Amygdala (tissue), 56 donors: ENCODE measurements at regions not wholly inside any gene's neighbourhood (a gene's known extent, or its start where the extent isn't known, plus 50 kb on each side); places are given as distances from the start of the nearest gene placed in this dataset.

ENCODE experiments used
- DNase-seq, 56 donors: peaks; one replicate each; lab custom pipeline; 2025; lab: John Stamatoyannopoulos, UW

DNA sequence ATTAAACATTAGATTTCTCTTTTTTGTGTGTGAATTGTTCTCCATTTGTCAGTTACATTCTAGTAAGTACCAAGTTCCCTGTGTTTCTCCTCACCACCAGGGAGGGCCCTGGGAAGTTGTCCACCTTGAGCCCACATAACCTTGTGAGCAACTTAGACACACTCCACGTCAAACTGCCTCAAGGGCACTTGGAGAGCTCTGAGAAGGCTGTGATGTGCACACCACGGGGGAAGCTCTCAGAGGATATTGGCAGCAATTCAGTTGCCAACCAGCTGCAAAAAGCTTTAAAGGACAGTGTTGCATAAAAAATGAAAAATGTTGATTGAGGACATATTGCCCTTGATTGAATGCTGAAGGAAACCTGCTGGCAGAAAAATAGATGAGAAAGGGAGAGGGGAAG lies 743.6 kb downstream of the RNF144A start:
- no peak for DNase-seq

DNA sequence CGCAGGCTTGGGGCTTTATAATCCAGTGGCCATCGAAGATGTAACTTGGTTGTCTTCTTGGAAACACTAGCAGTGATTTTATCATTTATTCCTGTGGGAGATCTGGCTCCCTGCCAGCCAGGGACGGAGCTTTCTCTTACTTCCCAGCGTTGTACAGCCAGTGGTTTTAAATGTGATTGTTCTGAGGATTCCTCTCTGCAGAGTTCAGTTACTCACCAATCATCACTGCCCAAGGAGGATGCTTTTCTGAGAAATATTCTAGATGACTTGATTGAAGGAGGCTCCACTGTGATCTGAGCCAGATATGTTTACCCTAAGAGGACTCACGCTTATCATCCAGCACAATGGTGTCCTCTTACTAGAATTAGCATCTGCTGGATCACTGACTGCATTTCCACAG lies 744.3 kb downstream of the RNF144A start:
- no peak for DNase-seq

DNA sequence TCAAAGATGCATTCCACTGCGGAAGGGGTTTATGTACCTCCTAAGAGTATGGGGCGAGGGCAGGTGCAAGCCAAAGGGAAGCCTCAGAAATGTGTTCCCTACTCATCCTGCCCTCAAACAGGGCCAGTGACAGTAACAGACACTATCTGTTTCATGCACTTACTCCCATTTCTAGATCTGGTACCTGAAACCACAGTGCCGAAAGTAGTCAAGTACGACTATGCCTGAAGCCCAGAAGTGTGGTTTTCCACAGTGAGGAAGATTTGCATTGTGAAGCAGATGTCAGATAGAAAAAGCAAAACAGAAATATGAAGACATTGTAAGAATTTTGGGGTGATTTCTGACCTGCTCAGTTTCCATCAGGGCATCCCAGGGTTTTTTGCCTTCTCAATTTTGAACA lies 748.7 kb downstream of the RNF144A start:
- DNase-seq, result no peak

DNA sequence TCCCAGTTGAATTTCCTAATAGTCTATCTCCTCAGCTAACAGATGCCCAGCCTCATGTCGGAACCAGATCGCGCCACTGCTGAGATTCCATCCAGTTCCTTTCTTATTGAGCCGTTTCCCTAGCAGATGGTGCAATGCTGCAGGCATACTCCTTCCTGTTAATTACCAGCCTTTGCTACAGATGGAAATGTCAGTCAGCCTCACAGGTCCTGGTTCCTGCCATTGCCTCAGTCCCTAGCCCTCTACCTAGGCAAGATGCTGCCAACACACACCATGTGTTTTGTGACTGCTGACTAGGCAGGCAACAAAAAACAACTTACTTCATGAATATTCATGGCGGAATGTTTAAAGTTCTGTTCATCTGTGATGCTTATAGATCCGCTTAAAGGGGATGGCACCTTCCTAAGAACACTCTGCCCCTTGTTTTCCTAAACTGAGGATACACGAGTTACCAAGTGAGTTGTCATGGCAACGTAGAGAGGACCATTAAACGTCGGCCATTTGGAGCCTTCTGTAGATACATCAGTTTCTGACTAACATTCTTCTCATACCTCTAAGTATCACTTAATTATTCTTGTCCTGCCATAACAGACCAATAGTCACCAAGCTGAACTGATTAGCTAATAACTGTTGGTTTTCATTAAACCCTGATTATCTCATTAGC lies 749.5 kb downstream of the RNF144A start:
- peak in 1 of 56 donors; percentile 2 for DNase-seq

DNA sequence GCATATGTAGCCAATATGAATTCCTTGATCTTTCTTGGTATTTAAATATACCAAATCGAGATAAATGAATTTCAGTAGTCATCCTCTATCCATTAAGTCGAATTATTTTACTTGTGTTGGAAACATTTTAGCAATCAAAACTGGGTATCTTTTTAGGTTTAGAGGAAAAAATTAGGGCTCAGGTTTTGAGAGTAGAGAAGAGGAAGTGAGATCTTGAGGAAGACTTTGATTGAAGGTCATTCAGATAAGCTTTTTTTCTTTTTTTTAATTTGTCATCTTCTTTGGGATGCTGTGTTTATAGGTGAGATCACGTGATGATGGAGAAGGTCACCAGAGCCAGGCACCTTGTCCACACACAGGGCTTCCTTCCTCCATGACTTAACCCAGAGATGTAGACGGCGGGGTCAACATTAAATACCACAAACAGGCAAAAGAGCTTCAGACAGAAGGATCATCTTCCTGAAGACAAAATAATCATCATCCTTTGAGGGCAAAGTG lies 750.1 kb downstream of the RNF144A start:
- DNase-seq, result no peak

DNA sequence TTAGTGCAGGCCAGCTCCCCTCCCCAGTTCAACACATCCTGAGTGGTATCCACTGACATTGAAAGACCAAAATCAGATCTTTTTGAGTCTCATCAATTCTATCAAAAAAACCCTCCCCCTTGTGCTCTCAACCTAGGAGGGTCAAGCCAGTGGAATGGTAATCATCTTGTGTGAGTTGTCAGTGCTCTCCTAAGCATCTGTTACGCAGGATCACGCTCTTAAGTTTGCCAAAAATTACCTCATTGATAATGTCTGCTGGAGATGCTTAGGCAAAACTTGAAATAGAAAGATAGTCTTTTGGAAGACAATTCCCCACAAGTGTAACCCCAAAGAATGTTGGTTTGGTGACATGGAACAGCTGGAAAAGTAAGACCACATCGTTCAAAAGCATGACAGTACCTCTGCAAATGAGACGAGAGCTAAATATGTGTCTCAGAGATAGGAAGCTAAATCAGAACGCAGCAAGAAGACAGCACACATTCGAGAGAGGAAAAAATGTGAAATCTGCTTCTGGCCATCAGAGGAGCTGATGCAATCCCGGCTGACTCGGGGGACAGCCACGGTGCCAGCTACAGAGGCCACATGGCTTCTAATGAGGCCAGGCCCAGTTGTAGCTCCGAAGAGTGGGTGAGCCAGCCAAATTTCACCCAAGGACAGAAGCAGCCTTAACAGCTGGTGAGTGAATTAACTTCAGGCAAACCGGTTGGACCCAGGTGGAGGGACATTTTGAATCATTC lies 753.9 kb downstream of the RNF144A start:
- no peak for DNase-seq

DNA sequence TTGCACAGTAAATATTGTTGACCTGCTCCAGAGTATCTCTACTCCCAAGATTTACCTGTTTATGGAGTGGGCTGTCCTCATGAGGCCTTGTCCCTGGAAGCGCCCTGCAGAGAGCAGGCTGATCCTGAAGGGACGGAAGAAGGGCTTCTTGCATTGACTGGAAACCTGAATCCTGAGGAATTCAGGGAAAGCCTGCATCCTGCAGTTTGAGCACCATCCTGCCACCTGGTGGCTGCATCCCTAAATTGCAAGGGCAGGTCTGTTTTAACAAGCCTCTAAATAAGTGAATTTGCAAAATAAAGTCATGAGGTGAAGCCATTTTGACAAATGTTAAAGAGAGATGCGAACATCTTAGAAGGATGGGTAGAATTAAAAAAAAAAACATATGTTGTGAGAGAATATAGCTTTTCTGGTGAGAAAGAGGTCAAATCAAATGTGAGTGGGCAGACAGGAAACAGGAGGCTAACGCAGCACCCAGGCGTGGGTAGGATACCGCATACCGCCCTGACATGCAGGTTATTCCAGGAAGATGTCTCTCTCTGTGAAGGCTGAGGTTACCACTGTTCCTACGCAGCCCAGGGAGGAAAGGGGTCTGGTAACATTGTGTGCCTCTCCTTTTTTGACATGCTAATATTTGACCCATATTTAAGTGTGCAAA lies 754.9 kb downstream of the RNF144A start:
- DNase-seq, result peak in 1 of 56 donors; percentile 12

DNA sequence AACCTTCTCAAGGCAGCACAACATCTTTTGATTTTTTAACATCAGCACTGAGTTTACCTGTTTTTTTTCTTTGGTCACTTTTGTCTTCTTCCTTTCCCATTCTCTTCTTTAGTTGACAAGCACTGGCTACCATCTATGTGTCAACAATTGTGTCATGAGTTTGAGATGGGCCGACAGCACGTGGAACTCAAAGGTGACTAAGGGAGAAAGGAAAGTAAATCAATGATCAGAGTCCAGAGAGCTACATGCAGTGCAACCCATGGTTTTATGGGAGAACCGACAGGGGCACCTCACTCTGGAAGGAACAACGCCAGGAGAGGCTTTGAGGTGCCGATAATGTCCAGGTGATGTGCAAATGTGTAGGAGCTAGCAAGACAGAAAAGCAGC lies 755.5 kb downstream of the RNF144A start:
- DNase-seq, result no peak

DNA sequence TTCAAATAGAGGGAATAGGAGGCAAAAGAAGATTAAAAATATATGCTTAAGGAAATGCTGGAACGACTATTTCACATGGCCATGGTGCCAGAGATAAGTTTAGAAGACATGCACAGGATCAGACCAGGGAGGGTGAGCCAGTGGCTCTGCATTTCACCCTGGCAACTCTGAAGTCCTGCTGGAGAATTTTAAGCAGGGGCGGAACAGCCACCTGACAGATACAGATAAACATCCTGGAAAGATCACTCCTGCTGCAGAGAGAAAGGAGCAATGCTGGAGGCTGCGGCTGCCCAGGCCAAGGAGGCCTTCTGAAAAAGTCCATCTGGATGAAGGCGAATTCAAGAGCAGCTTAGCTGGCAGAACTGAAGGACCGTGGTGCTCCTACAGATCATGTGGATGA lies 755.9 kb downstream of the RNF144A start:
- DNase-seq, result no peak

DNA sequence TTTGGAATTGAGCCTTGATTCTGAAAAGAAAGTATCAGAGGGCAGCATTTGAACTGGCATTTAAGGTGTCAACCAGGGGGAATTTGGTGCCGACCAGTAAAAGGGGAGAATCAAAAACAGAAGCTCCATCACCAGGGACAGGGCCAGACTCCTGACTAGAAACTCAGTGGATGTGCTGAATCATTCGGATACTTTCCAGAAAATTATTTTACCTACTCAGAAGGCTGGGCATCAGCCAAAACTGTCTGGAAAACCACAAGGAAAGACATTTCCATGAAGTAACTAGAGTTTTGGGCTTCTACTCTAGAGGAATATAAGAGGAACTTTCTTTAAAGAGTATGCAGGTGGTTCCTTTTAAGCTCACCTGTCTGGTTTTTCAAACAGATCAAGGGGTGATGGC lies 756.6 kb downstream of the RNF144A start:
- no peak for DNase-seq

DNA sequence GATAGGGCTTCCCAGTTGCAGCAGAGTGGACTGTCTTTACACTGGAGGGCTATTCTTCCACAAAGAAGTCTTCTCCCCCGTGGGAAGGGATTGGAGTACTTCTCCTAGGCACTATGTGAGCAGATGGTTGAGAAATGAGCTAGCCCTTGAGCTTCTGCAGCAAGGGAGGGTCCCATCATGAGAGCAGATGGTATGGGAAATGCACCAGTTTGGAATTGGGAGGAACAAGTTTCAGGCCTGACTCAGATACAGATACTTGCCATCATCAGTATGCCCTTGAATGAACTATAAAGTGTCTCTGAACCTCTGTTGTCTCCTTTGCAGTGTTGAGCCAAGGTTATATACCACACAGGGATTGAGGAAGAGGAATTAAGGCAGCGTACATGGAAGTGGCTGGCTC lies 757.4 kb downstream of the RNF144A start:
- DNase-seq, result no peak

DNA sequence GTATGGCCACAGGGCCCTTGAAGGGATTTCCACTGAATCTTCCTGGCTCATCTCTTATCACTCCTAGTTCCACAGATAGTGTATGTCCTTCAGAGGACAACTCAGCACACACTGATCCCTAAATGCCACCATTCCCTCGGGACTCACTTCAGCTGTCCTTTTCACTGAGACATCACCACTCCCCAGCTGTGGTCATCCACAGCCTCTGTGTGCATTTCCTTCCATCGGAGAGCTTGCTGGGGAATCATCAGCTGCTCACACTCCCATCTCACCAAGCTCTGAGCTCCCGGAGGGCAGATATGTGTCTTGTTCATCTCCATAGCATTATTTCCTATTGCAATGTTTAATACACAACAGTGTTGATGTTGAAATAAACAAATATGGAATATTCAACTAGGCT lies 759.5 kb downstream of the RNF144A start:
- no peak for DNase-seq

DNA sequence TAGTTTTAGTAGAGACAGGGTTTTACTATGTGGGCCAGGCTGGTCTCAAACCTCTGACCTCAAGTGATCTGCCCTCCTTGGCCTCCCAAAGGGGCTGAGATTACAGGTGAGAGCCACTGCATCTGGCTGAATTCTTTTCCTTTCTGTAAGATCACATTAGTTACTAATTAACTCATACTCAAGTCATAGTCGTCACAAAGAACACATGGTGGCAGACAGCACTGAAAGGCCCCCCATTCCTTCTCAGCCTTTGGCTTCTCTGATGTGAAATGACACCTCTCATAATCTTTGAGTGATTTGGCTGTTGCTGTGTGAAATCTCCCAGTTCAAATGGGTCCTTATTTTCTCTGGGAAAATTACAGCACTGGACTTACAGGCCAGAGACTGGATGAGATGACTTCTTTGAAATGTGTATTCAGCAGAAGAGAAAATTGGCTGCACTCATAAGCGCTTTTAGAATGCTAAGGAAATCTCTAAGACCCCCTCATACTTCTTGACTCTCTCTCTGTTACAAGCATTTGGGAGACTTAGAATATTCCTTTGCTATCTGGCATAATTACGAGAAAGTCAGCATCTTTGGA lies 764.8 kb downstream of the RNF144A start:
- no peak for DNase-seq

DNA sequence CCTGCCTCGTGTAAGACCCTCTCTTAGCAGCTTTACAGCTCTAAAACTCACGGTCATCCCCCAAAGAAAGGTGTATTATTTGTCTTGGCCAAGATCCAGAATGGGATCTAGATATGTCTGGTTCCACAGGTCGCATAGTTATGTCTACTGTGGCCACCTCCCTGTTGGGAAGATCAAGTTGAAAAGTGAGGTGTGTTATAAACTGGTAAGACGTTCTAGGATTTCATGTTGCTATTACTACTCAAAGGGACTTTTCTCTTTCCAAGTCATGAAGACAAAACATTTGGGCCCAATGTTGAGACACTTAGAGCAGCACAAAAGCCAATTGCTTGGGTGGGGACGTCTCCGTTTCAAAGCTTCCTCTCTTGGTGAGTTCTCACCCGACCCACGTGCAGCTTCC lies 766.0 kb downstream of the RNF144A start:
- DNase-seq, result no peak

DNA sequence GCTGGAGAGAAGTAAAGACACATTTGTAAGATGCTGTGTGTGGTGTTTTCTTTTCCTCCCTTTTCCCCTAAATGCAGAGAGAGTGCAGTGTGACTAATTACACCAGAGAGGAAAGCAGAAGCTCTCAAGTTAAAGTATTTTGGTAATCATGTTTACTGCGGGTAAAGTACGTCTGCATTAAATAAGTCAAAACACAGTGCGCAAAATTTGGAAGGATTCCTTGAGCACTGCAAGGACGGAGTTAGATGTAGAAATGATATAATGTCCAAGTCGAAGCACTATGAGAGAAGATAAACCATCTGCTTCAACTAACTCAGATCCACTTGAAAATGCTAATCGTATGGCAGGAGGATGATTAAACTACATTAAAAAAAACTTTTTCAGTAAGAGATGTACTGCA lies 766.5 kb downstream of the RNF144A start:
- DNase-seq, result no peak

DNA sequence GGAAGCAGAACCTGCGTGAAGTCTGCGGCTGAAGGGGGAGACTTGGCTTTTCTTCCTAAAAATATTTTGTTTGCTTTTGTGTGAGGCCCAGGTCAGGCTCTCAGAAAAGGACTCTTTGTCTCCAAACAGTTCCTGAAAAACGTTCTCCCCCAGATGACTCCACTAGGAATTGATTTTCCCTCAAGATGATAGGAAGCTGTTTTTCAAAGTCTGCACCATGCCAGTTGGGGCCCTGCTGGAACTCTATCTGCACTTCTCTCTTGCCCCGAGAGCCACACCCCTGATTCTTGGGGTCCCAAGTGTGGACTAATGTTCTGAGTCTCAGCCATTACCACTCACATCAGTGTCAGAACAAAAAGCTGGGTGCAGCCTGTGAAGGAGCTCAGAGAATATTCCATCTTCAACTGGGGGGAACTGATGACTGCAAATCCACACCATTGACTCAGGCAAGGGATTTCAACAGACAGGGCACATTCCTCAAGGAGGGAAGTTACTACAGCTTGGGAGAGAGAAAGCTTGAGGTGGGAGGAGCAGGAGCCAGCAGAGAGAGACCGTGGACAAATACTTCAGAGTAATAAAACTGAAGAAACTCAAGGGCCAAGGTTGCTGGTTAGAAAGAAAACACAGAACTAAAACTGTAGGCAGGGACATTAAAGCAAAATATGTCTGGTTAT lies 768.3 kb downstream of the RNF144A start:
- DNase-seq, result no peak

DNA sequence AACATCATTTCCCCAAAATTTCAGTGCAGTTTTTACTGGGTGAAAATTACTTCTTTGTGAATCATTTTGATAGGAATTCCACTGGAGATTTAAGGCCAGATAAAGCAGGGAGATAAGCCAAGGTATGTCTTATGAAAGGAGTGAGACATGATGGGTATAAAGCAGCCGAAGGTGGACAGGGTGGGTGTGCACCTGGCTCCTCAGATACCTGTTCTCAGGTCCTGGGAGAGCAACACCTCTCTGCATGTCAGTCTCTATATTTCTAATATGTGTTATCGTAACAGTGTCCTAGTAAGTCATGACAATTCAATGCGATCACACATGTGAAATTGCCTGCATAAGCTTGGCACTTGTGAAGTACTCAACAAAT lies 768.8 kb downstream of the RNF144A start:
- DNase-seq, result no peak

DNA sequence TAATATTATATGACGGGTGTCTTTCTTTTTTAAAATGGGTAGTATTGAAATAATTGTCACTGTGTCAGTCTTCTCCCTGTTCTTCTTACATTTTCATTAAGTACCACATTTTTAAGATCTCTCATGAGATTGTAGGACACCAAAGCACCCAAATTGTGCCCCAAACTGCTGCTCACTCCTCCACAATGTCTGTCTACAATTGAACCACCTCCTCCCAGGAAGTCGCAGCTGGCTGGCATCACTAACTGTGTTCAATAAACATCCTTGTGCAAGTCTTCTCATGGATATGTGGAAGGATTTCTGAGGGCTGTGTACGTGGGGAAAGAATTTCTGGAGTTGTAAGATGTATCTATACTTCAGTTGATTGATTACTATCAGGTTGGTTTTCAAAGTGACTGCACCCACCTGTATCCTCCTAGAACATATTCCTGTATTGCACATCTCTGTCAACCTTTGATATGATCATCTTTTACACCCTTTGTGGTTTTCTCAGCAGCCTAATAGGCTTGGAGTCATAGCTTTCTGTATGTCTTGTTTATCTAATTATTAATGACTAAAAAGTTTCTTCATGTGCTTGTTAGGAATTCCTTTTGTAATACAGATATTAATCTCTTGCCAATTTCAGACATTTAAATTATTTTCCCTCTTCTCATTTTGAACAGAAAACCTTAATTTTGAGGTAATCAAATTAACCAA lies 774.9 kb downstream of the RNF144A start:
- DNase-seq, result no peak

DNA sequence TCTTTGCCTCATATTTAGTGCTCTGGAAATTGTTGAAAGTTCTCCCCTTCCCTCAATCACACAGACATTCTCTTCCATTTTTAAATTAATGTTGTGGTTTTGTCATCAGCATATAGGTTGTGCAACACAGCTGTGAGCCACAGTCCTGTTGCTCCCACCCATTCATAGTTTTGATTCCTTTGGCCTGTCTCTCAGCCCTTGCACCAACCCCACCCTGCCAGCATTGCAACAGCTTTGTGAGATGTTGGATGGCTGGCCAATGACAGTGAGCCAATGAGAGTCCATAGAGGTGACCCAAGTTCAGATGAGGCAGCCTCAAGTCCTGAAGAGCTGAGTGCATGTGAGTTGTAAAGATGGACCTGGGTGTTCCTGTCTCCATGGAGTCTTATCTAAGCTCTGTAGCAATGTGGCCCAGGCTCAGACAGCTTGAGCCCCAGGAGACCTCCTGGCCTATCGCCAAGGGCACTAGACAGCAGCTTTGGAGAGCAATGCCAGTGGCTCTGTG lies 775.5 kb downstream of the RNF144A start:
- DNase-seq, result no peak
